ENCODE measurements at regions not wholly inside any gene's neighbourhood (a gene's known extent, or its start where the extent isn't known, plus 50 kb on each side); places are given as distances from the start of the nearest gene placed in this dataset.

GRCh38 chr10:124162136-124162535, 68.7 kb upstream of the CHST15 start:
- TF ChIP-seq EZH2 (IDR thresholded peaks at IDR 0.05; ENCODE audit: borderline replicate concordance) (no peak), CTCF (IDR thresholded peaks at IDR 0.05; ENCODE audit: poor library complexity) (no peak), EZH2phosphoT487 (IDR thresholded peaks at IDR 0.05; ENCODE audit: low read depth, severe bottlenecking, unreplicated experiment) (no peak)
